AG04450 (cell line): ENCODE measurements at regions not wholly inside any gene's neighbourhood (a gene's known extent, or its start where the extent isn't known, plus 50 kb on each side); places are given as distances from the start of the nearest gene placed in this dataset.

Experiments used
- CTCF ChIA-PET: fragments of 300-600, 350-600 bp; formaldehyde crosslinking; extraction: SDS; loops from one replicate; lab custom pipeline; 2022; ENCODE audit warnings: antibody characterized with exemption, inconsistent platforms; lab: Charles Lee
- POLR2A ChIA-PET: fragments of 350-600 bp; formaldehyde crosslinking; extraction: SDS; loops from one replicate; lab custom pipeline; 2021; ENCODE audit warnings: antibody characterized with exemption, inconsistent platforms; lab: Yijun Ruan, JAX
- DNase-seq: peaks from one replicate; pipeline ENCODE4 v3.0.0-alpha.2; 2011; ENCODE audit warnings: low read depth, low spot score
- H3K27ac ChIP-seq: one replicate; pipeline ENCODE4 v1.5.1; 2012; ENCODE audit warnings: low read depth, low read length, control low read depth
- H3K27me3 ChIP-seq: one replicate; pipeline ENCODE4 v1.6.0; 2012; ENCODE audit warnings: low read length; ENCODE audit not compliant: control insufficient read depth, insufficient read depth
- H3K4me3 ChIP-seq: 2 replicates; pipeline ENCODE4 v1.5.1; 2011; ENCODE audit warnings: mild to moderate bottlenecking, low read depth, low read length, control low read depth
- H3K9me3 ChIP-seq: 2 replicates; pipeline ENCODE4 v1.5.1; 2012; ENCODE audit warnings: low read length; ENCODE audit not compliant: control insufficient read depth, insufficient read depth
- CTCF ChIP-seq: IDR thresholded peaks from 2 replicates; pipeline ENCODE4 v1.5.1; 2011; ENCODE audit warnings: low read depth, low read length, control low read depth, inconsistent platforms

- TF ChIP-seq CTCF: no peak
- DNase-seq: no peak
- H3K4me3 ChIP-seq: no peak overlapping the region
- no peaks in the 10 kb centered on the region for H3K27me3 ChIP-seq
- POLR2A ChIA-PET: no interaction called here
- peaks cover 82% of the 10 kb centered on the region for H3K9me3 ChIP-seq
- no peak overlapping the region for H3K27ac ChIP-seq
- CTCF ChIA-PET: no interaction called here
Measured at GRCh38 chr14:104433401-104434213, 146.0 kb upstream of the C14orf180 start.

GRCh38 chr14:104434214-104435076 lies 145.1 kb upstream of the C14orf180 start:
- DNase-seq: no peak
- H3K27me3 ChIP-seq: no peaks in the 10 kb centered on the region
- TF ChIP-seq CTCF: no peak
- CTCF ChIA-PET: no interaction called here
- H3K4me3 ChIP-seq: no peak overlapping the region
- no peak overlapping the region for H3K27ac ChIP-seq
- H3K9me3 ChIP-seq: peaks cover 77% of the 10 kb centered on the region
- POLR2A ChIA-PET: no interaction called here

DNA sequence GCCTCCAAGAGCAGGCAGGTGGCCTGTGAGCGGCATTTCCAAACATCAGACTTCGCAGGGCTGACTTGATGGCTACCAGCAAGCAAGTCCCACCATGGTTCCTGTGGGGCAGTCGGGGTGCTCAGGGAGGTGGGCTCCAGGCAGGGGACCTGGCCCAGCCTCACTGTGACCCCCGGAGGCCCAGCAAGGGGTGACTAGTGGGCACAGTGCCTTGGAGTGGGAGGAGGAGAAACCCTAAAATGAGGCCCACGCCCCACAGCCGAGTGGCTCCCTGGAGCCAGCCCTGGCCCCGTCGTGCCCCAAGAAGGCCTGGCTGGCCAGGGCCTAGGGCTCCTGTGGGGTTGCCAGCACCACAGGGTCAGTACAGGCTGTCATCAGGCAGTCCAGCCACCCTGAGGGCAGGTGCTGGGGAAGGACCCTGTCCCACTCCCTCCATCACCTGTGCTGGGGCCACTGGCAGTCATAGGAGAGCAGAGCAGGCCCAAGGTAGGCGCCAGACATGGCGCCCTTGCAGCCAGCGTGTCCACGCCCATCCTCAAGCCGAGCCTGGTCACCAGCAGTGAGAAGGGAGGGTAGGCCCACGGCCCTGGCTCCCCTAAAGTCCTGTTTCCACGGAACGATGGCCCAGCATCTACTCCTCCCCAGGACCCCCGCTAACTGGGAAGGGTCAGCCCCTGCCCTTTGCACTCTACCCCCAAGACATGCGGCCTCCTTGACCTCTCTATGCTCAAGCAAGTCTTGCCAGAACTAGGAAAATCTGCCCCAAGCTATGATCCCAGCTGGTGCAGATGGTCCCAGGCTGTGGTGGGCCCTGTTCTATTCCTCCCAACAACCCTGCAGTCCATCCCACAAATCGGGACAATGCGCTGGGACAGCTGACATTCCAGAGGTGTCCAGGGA lies 144.2 kb upstream of the C14orf180 start:
- Histone ChIP-seq H3K27me3 (no peaks in the 10 kb centered on the region), H3K9me3 (peaks cover 75% of the 10 kb centered on the region), H3K27ac (no peak overlapping the region), H3K4me3 (no peak overlapping the region)
- DNase-seq: no peak
- TF ChIP-seq CTCF: no peak
- CTCF ChIA-PET: no interaction called here
- POLR2A ChIA-PET: no interaction called here

- TF ChIP-seq CTCF: no peak
- H3K9me3 ChIP-seq: peaks cover 78% of the 10 kb centered on the region
- CTCF ChIA-PET: no interaction called here
- no peak for DNase-seq
- POLR2A ChIA-PET: no interaction called here
- H3K4me3 ChIP-seq: no peak overlapping the region
- H3K27ac ChIP-seq: no peak overlapping the region
- no peaks in the 10 kb centered on the region for H3K27me3 ChIP-seq
Measured at GRCh38 chr14:104436047-104436591, 143.4 kb upstream of the C14orf180 start.
